ENCODE measurements at regions not wholly inside any gene's neighbourhood (a gene's known extent, or its start where the extent isn't known, plus 50 kb on each side); places are given as distances from the start of the nearest gene placed in this dataset.
A peak's percentile ranks its signal among the peaks of the same experiment; 100 is the strongest.

GRCh38 chr12:110998165-110998564 is 77.8 kb upstream of the MYL2 start (continued):
- TF ChIP-seq ZNF366 (tag by site-specific recombination; conservative IDR thresholded peaks at IDR 0.05) (no peak), ZNF626 (tag by site-specific recombination; IDR thresholded peaks at IDR 0.05) (0 out of 2 replicates have a peak, but pooled peaks have one; percentile 74), ZNF785 (tag by site-specific recombination; IDR thresholded peaks at IDR 0.05) (no peak), ZNF121 (tag by site-specific recombination; IDR thresholded peaks at IDR 0.05) (no peak), SETDB1 (IDR thresholded peaks at IDR 0.05; ENCODE audit: insufficient read length, low read length) (peak; percentile 97), KLF7 (tag by site-specific recombination; IDR thresholded peaks at IDR 0.05; ENCODE audit: borderline replicate concordance) (no peak), ZNF707 (tag by site-specific recombination; IDR thresholded peaks at IDR 0.05) (no peak), PRDM1 (tag by site-specific recombination; IDR thresholded peaks at IDR 0.05) (no peak), ZNF311 (tag by site-specific recombination; IDR thresholded peaks at IDR 0.05; ENCODE audit: borderline replicate concordance) (no peak), ZNF140 (tag by site-specific recombination; IDR thresholded peaks at IDR 0.05) (0 out of 2 replicates have a peak, but pooled peaks have one; percentile 35), ZNF529 (tag by site-specific recombination; IDR thresholded peaks at IDR 0.05; ENCODE audit: insufficient replicate concordance) (no peak), MEIS1 (CRISPR knock-in tag; IDR thresholded peaks at IDR 0.05; ENCODE audit: borderline replicate concordance) (no peak), ZNF580 (tag by site-specific recombination; IDR thresholded peaks at IDR 0.05) (no peak), ZEB2 (tag by site-specific recombination; IDR thresholded peaks at IDR 0.05) (no peak), ZNF404 (tag by site-specific recombination; IDR thresholded peaks at IDR 0.05) (no peak), ZNF26 (tag by site-specific recombination; IDR thresholded peaks at IDR 0.05) (no peak), BCL11B (tag by site-specific recombination; IDR thresholded peaks at IDR 0.05; ENCODE audit: low read depth) (no peak), ZNF624 (tag by site-specific recombination; IDR thresholded peaks at IDR 0.05) (no peak), ZNF660 (tag by site-specific recombination; IDR thresholded peaks at IDR 0.05) (0 out of 2 replicates have a peak, but pooled peaks have one; percentile 27), PATZ1 (tag by site-specific recombination; IDR thresholded peaks at IDR 0.05) (no peak), ZNF280D (tag by site-specific recombination; IDR thresholded peaks at IDR 0.05) (peak; percentile 83), ZNF391 (tag by site-specific recombination; IDR thresholded peaks at IDR 0.05; ENCODE audit: borderline replicate concordance, low read depth) (no peak), ZNF510 (tag by site-specific recombination; IDR thresholded peaks at IDR 0.05; ENCODE audit: insufficient replicate concordance) (no peak), ZNF292 (tag by site-specific recombination; IDR thresholded peaks at IDR 0.05; ENCODE audit: borderline replicate concordance, low read depth) (no peak), ZBTB48 (tag by site-specific recombination; IDR thresholded peaks at IDR 0.05) (no peak), KLF8 (tag by site-specific recombination; IDR thresholded peaks at IDR 0.05) (no peak)
- TF ChIP-seq, protein P1, sequence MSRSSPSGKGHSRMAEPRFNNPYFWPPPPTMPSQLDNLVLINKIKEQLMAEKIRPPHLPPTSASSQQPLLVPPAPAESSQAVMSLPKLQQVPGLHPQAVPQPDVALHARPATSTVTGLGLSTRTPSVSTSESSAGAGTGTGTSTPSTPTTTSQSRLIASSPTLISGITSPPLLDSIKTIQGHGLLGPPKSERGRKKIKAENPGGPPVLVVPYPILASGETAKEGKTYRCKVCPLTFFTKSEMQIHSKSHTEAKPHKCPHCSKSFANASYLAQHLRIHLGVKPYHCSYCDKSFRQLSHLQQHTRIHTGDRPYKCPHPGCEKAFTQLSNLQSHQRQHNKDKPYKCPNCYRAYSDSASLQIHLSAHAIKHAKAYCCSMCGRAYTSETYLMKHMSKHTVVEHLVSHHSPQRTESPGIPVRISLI (tag by site-specific recombination; IDR thresholded peaks at IDR 0.05): no peak
- TF ChIP-seq, protein P2, sequence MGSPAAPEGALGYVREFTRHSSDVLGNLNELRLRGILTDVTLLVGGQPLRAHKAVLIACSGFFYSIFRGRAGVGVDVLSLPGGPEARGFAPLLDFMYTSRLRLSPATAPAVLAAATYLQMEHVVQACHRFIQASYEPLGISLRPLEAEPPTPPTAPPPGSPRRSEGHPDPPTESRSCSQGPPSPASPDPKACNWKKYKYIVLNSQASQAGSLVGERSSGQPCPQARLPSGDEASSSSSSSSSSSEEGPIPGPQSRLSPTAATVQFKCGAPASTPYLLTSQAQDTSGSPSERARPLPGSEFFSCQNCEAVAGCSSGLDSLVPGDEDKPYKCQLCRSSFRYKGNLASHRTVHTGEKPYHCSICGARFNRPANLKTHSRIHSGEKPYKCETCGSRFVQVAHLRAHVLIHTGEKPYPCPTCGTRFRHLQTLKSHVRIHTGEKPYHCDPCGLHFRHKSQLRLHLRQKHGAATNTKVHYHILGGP (tag by site-specific recombination; IDR thresholded peaks at IDR 0.05): no peak
- TF ChIP-seq, protein P3, sequence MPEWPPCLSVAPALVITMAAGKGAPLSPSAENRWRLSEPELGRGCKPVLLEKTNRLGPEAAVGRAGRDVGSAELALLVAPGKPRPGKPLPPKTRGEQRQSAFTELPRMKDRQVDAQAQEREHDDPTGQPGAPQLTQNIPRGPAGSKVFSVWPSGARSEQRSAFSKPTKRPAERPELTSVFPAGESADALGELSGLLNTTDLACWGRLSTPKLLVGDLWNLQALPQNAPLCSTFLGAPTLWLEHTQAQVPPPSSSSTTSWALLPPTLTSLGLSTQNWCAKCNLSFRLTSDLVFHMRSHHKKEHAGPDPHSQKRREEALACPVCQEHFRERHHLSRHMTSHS (tag by site-specific recombination; IDR thresholded peaks at IDR 0.05): no peak

Measured in HEK293 (cell line).